A673 (cell line): ENCODE measurements at regions not wholly inside any gene's neighbourhood (a gene's known extent, or its start where the extent isn't known, plus 50 kb on each side); places are given as distances from the start of the nearest gene placed in this dataset.
A peak's percentile ranks its signal among the peaks of the same experiment; 100 is the strongest.

Experiments used
- BruUV-seq: library from RNA; stranded (reverse); fragments of 400-500 nt; replicated peaks from 2 replicates; lab custom pipeline; 2021; lab: Mats Ljungman, UMichigan
- CTCF ChIA-PET: fragments of 300-600 bp; sonication (Branson Sonifier 250); formaldehyde crosslinking; loops from one replicate; lab custom pipeline; 2022; ENCODE audit warnings: antibody characterized with exemption; lab: Charles Lee
- POLR2A ChIA-PET: fragments of 300-600 bp; sonication (Branson Sonifier 250); formaldehyde crosslinking; loops from one replicate; lab custom pipeline; 2022; ENCODE audit warnings: antibody characterized with exemption; ENCODE audit not compliant: low non-redundant PET; lab: Charles Lee
- DNase-seq: peaks from one replicate; pipeline ENCODE4 v3.0.0-alpha.2; 2015; ENCODE audit warnings: low spot score
- H3K27ac ChIP-seq: fragments of 200-600 bp; sonication (generic); 2 replicates; pipeline ENCODE4 v1.5.1; 2016; ENCODE audit warnings: mixed run types, low read depth, mild to moderate bottlenecking, mixed read lengths, antibody characterized with exemption, low read length; ENCODE audit not compliant: poor library complexity, severe bottlenecking
- H3K27me3 ChIP-seq: fragments of 200-600 bp; sonication (generic); replicated peaks from 2 replicates; pipeline ENCODE4 v1.6.1; 2017; ENCODE audit warnings: mixed run types, low read depth, mild to moderate bottlenecking, mixed read lengths, antibody characterized with exemption, low read length; ENCODE audit not compliant: insufficient read depth, poor library complexity
- H3K36me3 ChIP-seq: fragments of 200-600 bp; sonication (generic); 2 replicates; pipeline ENCODE4 v1.6.1; 2016; ENCODE audit warnings: mixed run types, mild to moderate bottlenecking, mixed read lengths, antibody characterized with exemption, low read length; ENCODE audit not compliant: insufficient read depth, poor library complexity, severe bottlenecking
- H3K4me1 ChIP-seq: fragments of 200-600 bp; sonication (generic); 2 replicates; pipeline ENCODE4 v1.6.1; 2017; ENCODE audit warnings: mixed run types, mild to moderate bottlenecking, mixed read lengths, antibody characterized with exemption, low read length; ENCODE audit not compliant: insufficient read depth, poor library complexity, severe bottlenecking
- H3K4me3 ChIP-seq: fragments of 200-600 bp; sonication (generic); 2 replicates; pipeline ENCODE4 v1.5.1; 2016; ENCODE audit warnings: low read depth, mixed run types, mild to moderate bottlenecking, mixed read lengths, low read length; ENCODE audit not compliant: poor library complexity, severe bottlenecking
- H3K9me3 ChIP-seq: fragments of 200-600 bp; sonication (generic); 2 replicates; pipeline ENCODE4 v1.6.1; 2016; ENCODE audit warnings: mixed run types, low read depth, mild to moderate bottlenecking, mixed read lengths, antibody characterized with exemption, low read length; ENCODE audit not compliant: poor library complexity, severe bottlenecking
- CTCF ChIP-seq: fragments of 300-800, 200-600 bp; sonication (generic); conservative IDR thresholded peaks from 2 replicates; pipeline ENCODE4 v1.5.1; 2017; ENCODE audit warnings: low read depth, mild to moderate bottlenecking, antibody characterized with exemption, low read length, moderate library complexity, mixed read lengths
- EZH2 ChIP-seq: fragments of 200-600 bp; sonication (generic); IDR thresholded peaks from 2 replicates; pipeline ENCODE4 v1.6.1; 2017; ENCODE audit warnings: borderline replicate concordance, low read depth, mild to moderate bottlenecking, mixed read lengths, antibody characterized with exemption, low read length; ENCODE audit not compliant: poor library complexity, severe bottlenecking
- intact Hi-C: fragments of 100-400 bp; cut with micrococcal nuclease; formaldehyde crosslinking; loops from one replicate; pipeline ENCODE4 v1.10.0; 2022; ENCODE audit not compliant: unreplicated experiment

- H3K27me3 ChIP-seq, result no peaks in the 10 kb centered on the region
- no peaks in the 10 kb centered on the region for H3K36me3 ChIP-seq
- H3K4me1 ChIP-seq, result no peaks in the 10 kb centered on the region
- DNase-seq, result no peak
- intact Hi-C loops, result loop anchor here (5.0 kb wide), 1 partner anchor 936 kb away; no protein-coding TSS in a partner anchor
- no TSS peak for BruUV-seq
- ChIA-PET POLR2A (no interaction called here), CTCF (no interaction called here)
- TF ChIP-seq CTCF, result no peak
- no peak for TF ChIP-seq EZH2
- H3K9me3 ChIP-seq, result peaks cover 4% of the 10 kb centered on the region
- no peak overlapping the region for H3K27ac ChIP-seq
- H3K4me3 ChIP-seq, result no peak overlapping the region
Observed at GRCh38 chr4:143076723-143077122, 108.0 kb upstream of the USP38 start.

- H3K27me3 ChIP-seq, result no peaks in the 10 kb centered on the region
- ChIA-PET POLR2A (no interaction called here), CTCF (no interaction called here)
- intact Hi-C loops, result loop anchor here (5.0 to 10.0 kb wide), 2 partner anchors 1775 to 1928 kb away; no protein-coding TSS in a partner anchor
- no peak for DNase-seq
- no peak overlapping the region for H3K4me3 ChIP-seq
- no TSS peak for BruUV-seq
- no peak overlapping the region for H3K27ac ChIP-seq
- H3K36me3 ChIP-seq, result no peaks in the 10 kb centered on the region
- H3K9me3 ChIP-seq, result no peaks in the 10 kb centered on the region
- no peak for TF ChIP-seq EZH2
- TF ChIP-seq CTCF, result no peak
- H3K4me1 ChIP-seq, result no peaks in the 10 kb centered on the region
Observed at GRCh38 chr4:143082701-143083100, 102.0 kb upstream of the USP38 start.

- Histone ChIP-seq H3K27ac (peak overlapping the region; percentile 9), H3K27me3 (no peaks in the 10 kb centered on the region), H3K9me3 (no peaks in the 10 kb centered on the region), H3K36me3 (no peaks in the 10 kb centered on the region), H3K4me1 (no peaks in the 10 kb centered on the region), H3K4me3 (no peak overlapping the region)
- peak; percentile 29 for DNase-seq
- no peak for TF ChIP-seq EZH2
- no peak for TF ChIP-seq CTCF
- intact Hi-C loops, result loop anchor here (5.0 to 10.0 kb wide), 2 partner anchors 1777 to 1929 kb away; no protein-coding TSS in a partner anchor
- ChIA-PET POLR2A (no interaction called here), CTCF (interaction anchor here (1.4 kb wide), 1 partner anchor 200 kb away, joined by 3 read pairs; no protein-coding TSS in a partner anchor)
- BruUV-seq, result no TSS peak
Observed at GRCh38 chr4:143083756-143084472, 100.8 kb upstream of the USP38 start.
